ENCODE measurements at regions not wholly inside any gene's neighbourhood (a gene's known extent, or its start where the extent isn't known, plus 50 kb on each side); places are given as distances from the start of the nearest gene placed in this dataset.

- peaks cover 0 to 38% (median 0%) of the 10 kb centered on the region in 5 donors for H3K27me3 Mint-ChIP-seq
- peaks cover 0 to 2% (median 0%) of the 10 kb centered on the region in 11 donors for H3K9me3 Mint-ChIP-seq
- no peak overlapping the region for H3K27ac Mint-ChIP-seq
- H3K36me3 ChIP-seq (ENCODE audit: control insufficient read depth in 2 of 3, insufficient read depth in 3 of 3, low read length in 3 of 3) = no peaks in the 10 kb centered on the region
- H3K4me1 Mint-ChIP-seq = peaks cover 13 to 42% (median 22%) of the 10 kb centered on the region in 7 donors
- H3K4me1 ChIP-seq (ENCODE audit: control insufficient read depth in 2 of 2, insufficient read depth in 2 of 2, low read length in 2 of 2) = peaks cover 8 to 10% of the 10 kb centered on the region in 2 donors
- H3K36me3 Mint-ChIP-seq = no peaks in the 10 kb centered on the region
- ChIA-PET POLR2A (interaction anchor here (1.3 kb wide), 1 partner anchor 10 kb away, joined by 3 read pairs; no protein-coding TSS in a partner anchor), CTCF (no interaction called here)
- H3K27ac ChIP-seq (ENCODE audit: low read depth, low read length) = no peak overlapping the region
- H3K4me3 Mint-ChIP-seq = peak overlapping the region in 2 of 10 donors; percentile 28 to 51
- ATAC-seq (peak; percentile 54), DNase-seq (no peak)
- no peak overlapping the region for H3K4me3 ChIP-seq (ENCODE audit: low read length)
- intact Hi-C loops (cut with micrococcal nuclease) = no loop called here
- H3K9me3 ChIP-seq (ENCODE audit: control insufficient read depth in 2 of 3, low read length in 3 of 3) = no peaks in the 10 kb centered on the region
- no peaks in the 10 kb centered on the region for H3K27me3 ChIP-seq (ENCODE audit: control insufficient read depth in 2 of 2, insufficient read depth in 2 of 2, low read length in 2 of 2)
Measured at GRCh38 chr15:70271422-70272088, 173.8 kb upstream of the TLE3 start.

GRCh38 chr15:70270752-70271111, 173.0 kb upstream of the TLE3 start:
- intact Hi-C loops (cut with micrococcal nuclease) = no loop called here
- DNase-seq = no peak
- Histone ChIP-seq H3K9me3 (ENCODE audit: control insufficient read depth in 2 of 3, low read length in 3 of 3) (no peaks in the 10 kb centered on the region), H3K27ac (ENCODE audit: low read depth, low read length) (no peak overlapping the region), H3K27me3 (ENCODE audit: control insufficient read depth in 2 of 2, insufficient read depth in 2 of 2, low read length in 2 of 2) (no peaks in the 10 kb centered on the region), H3K4me3 (ENCODE audit: low read length) (no peak overlapping the region), H3K36me3 (ENCODE audit: control insufficient read depth in 2 of 3, insufficient read depth in 3 of 3, low read length in 3 of 3) (no peaks in the 10 kb centered on the region), H3K4me1 (ENCODE audit: control insufficient read depth in 2 of 2, insufficient read depth in 2 of 2, low read length in 2 of 2) (peaks cover 10% of the 10 kb centered on the region in 2 donors)
- ChIA-PET CTCF (interaction anchor here (1.1 kb wide), 1 partner anchor 747 kb away, joined by 3 read pairs; no protein-coding TSS in a partner anchor), POLR2A (interaction anchor here (1.0 to 1.3 kb wide), 2 partner anchors 9 to 30 kb away, joined by 3 read pairs; no protein-coding TSS in a partner anchor)
- Mint-ChIP-seq H3K9me3 (peaks cover 0 to 2% (median 0%) of the 10 kb centered on the region in 11 donors), H3K27ac (no peak overlapping the region), H3K36me3 (no peaks in the 10 kb centered on the region), H3K27me3 (peaks cover 0 to 44% (median 0%) of the 10 kb centered on the region in 5 donors), H3K4me1 (peaks cover 13 to 50% (median 26%) of the 10 kb centered on the region in 7 donors), H3K4me3 (no peak overlapping the region)
- no peak for ATAC-seq

GRCh38 chr15:70269991-70270751, 172.5 kb upstream of the TLE3 start:
- ATAC-seq (no peak), DNase-seq (peak in 2 of 9 donors; percentile 23 to 31)
- H3K9me3 ChIP-seq (ENCODE audit: control insufficient read depth in 2 of 3, low read length in 3 of 3) = no peaks in the 10 kb centered on the region
- no peaks in the 10 kb centered on the region for H3K27me3 ChIP-seq (ENCODE audit: control insufficient read depth in 2 of 2, insufficient read depth in 2 of 2, low read length in 2 of 2)
- Mint-ChIP-seq H3K4me3 (peak overlapping the region in 2 of 10 donors; percentile 2 to 10), H3K36me3 (no peaks in the 10 kb centered on the region), H3K4me1 (peaks cover 13 to 55% (median 31%) of the 10 kb centered on the region in 7 donors), H3K9me3 (no peaks in the 10 kb centered on the region), H3K27ac (peak overlapping the region in 1 of 9 donors; percentile 43), H3K27me3 (peaks cover 0 to 46% (median 0%) of the 10 kb centered on the region in 5 donors)
- H3K4me1 ChIP-seq (ENCODE audit: control insufficient read depth in 2 of 2, insufficient read depth in 2 of 2, low read length in 2 of 2) = peaks cover 10 to 13% of the 10 kb centered on the region in 2 donors
- no peak overlapping the region for H3K27ac ChIP-seq (ENCODE audit: low read depth, low read length)
- no peaks in the 10 kb centered on the region for H3K36me3 ChIP-seq (ENCODE audit: control insufficient read depth in 2 of 3, insufficient read depth in 3 of 3, low read length in 3 of 3)
- CTCF ChIA-PET = interaction anchor here (1.1 kb wide), 1 partner anchor 746 kb away, joined by 3 read pairs; no protein-coding TSS in a partner anchor
- POLR2A ChIA-PET = interaction anchor here (1.0 to 1.3 kb wide), 2 partner anchors 9 to 30 kb away, joined by 3 read pairs; no protein-coding TSS in a partner anchor
- no peak overlapping the region for H3K4me3 ChIP-seq (ENCODE audit: low read length)
- intact Hi-C loops (cut with micrococcal nuclease) = no loop called here

- Mint-ChIP-seq H3K4me1 (peaks cover 13 to 55% (median 31%) of the 10 kb centered on the region in 7 donors), H3K27me3 (peaks cover 0 to 47% (median 0%) of the 10 kb centered on the region in 5 donors), H3K4me3 (no peak overlapping the region), H3K9me3 (no peaks in the 10 kb centered on the region), H3K36me3 (no peaks in the 10 kb centered on the region), H3K27ac (no peak overlapping the region)
- no peaks in the 10 kb centered on the region for H3K9me3 ChIP-seq (ENCODE audit: control insufficient read depth in 2 of 3, low read length in 3 of 3)
- ATAC-seq (no peak), DNase-seq (no peak)
- H3K27me3 ChIP-seq (ENCODE audit: control insufficient read depth in 2 of 2, insufficient read depth in 2 of 2, low read length in 2 of 2) = no peaks in the 10 kb centered on the region
- no peak overlapping the region for H3K27ac ChIP-seq (ENCODE audit: low read depth, low read length)
- intact Hi-C loops (cut with micrococcal nuclease) = no loop called here
- peaks cover 10 to 13% of the 10 kb centered on the region in 2 donors for H3K4me1 ChIP-seq (ENCODE audit: control insufficient read depth in 2 of 2, insufficient read depth in 2 of 2, low read length in 2 of 2)
- POLR2A ChIA-PET = interaction anchor here (1.0 kb wide), 1 partner anchor 31 kb away, joined by 3 read pairs; no protein-coding TSS in a partner anchor
- no peak overlapping the region for H3K4me3 ChIP-seq (ENCODE audit: low read length)
- CTCF ChIA-PET = interaction anchor here (1.1 kb wide), 1 partner anchor 745 kb away, joined by 3 read pairs; no protein-coding TSS in a partner anchor
- H3K36me3 ChIP-seq (ENCODE audit: control insufficient read depth in 2 of 3, insufficient read depth in 3 of 3, low read length in 3 of 3) = no peaks in the 10 kb centered on the region
Measured at GRCh38 chr15:70269311-70269911, 171.7 kb upstream of the TLE3 start.

GRCh38 chr15:70268698-70269251, 171.1 kb upstream of the TLE3 start:
- H3K36me3 Mint-ChIP-seq = no peaks in the 10 kb centered on the region
- intact Hi-C loops (cut with micrococcal nuclease) = no loop called here
- no peaks in the 10 kb centered on the region for H3K9me3 Mint-ChIP-seq
- POLR2A ChIA-PET = interaction anchor here (0.6 kb wide), 2 partner anchors 63 to 439 kb away, joined by 3 to 4 read pairs; no protein-coding TSS in a partner anchor
- no peak overlapping the region for H3K27ac ChIP-seq (ENCODE audit: low read depth, low read length)
- no peak overlapping the region for H3K4me3 Mint-ChIP-seq
- no peaks in the 10 kb centered on the region for H3K36me3 ChIP-seq (ENCODE audit: control insufficient read depth in 2 of 3, insufficient read depth in 3 of 3, low read length in 3 of 3)
- H3K27ac Mint-ChIP-seq = no peak overlapping the region
- peaks cover 13 to 55% (median 31%) of the 10 kb centered on the region in 7 donors for H3K4me1 Mint-ChIP-seq
- peaks cover 0 to 46% (median 0%) of the 10 kb centered on the region in 5 donors for H3K27me3 Mint-ChIP-seq
- ATAC-seq (no peak), DNase-seq (no peak)
- CTCF ChIA-PET = no interaction called here
- H3K4me1 ChIP-seq (ENCODE audit: control insufficient read depth in 2 of 2, insufficient read depth in 2 of 2, low read length in 2 of 2) = peaks cover 10 to 13% of the 10 kb centered on the region in 2 donors
- no peaks in the 10 kb centered on the region for H3K9me3 ChIP-seq (ENCODE audit: control insufficient read depth in 2 of 3, low read length in 3 of 3)
- H3K27me3 ChIP-seq (ENCODE audit: control insufficient read depth in 2 of 2, insufficient read depth in 2 of 2, low read length in 2 of 2) = no peaks in the 10 kb centered on the region
- H3K4me3 ChIP-seq (ENCODE audit: low read length) = no peak overlapping the region

- ATAC-seq (peak; percentile 42), DNase-seq (no peak)
- POLR2A ChIA-PET = interaction anchor here (0.6 kb wide), 1 partner anchor 64 kb away, joined by 4 read pairs; no protein-coding TSS in a partner anchor
- intact Hi-C loops (cut with micrococcal nuclease) = no loop called here
- Mint-ChIP-seq H3K4me3 (no peak overlapping the region), H3K4me1 (peaks cover 13 to 60% (median 31%) of the 10 kb centered on the region in 7 donors), H3K27me3 (peaks cover 0 to 47% (median 0%) of the 10 kb centered on the region in 5 donors), H3K9me3 (no peaks in the 10 kb centered on the region), H3K36me3 (no peaks in the 10 kb centered on the region), H3K27ac (peak overlapping the region in 1 of 9 donors; percentile 12)
- Histone ChIP-seq H3K27me3 (ENCODE audit: control insufficient read depth in 2 of 2, insufficient read depth in 2 of 2, low read length in 2 of 2) (no peaks in the 10 kb centered on the region), H3K27ac (ENCODE audit: low read depth, low read length) (no peak overlapping the region), H3K4me3 (ENCODE audit: low read length) (no peak overlapping the region), H3K9me3 (ENCODE audit: control insufficient read depth in 2 of 3, low read length in 3 of 3) (no peaks in the 10 kb centered on the region), H3K4me1 (ENCODE audit: control insufficient read depth in 2 of 2, insufficient read depth in 2 of 2, low read length in 2 of 2) (peaks cover 10 to 13% of the 10 kb centered on the region in 2 donors), H3K36me3 (ENCODE audit: control insufficient read depth in 2 of 3, insufficient read depth in 3 of 3, low read length in 3 of 3) (no peaks in the 10 kb centered on the region)
- CTCF ChIA-PET = no interaction called here
Measured at GRCh38 chr15:70267879-70268278, 170.2 kb upstream of the TLE3 start.
